Left ventricle myocardium inferior (tissue), 1 donor: ENCODE measurements at regions not wholly inside any gene's neighbourhood (a gene's known extent, or its start where the extent isn't known, plus 50 kb on each side); places are given as distances from the start of the nearest gene placed in this dataset.

Source experiments
- DNase-seq: peaks from one replicate; pipeline ENCODE4 v3.0.0-alpha.2; 2020
- H3K27ac ChIP-seq: fragments of 200-600 bp; replicated peaks from 2 replicates; pipeline ENCODE4 v1.8.0; 2021
- H3K27me3 ChIP-seq: fragments of 200-600 bp; 2 replicates; pipeline ENCODE4 v1.8.0; 2021; ENCODE audit warnings: low read depth
- H3K36me3 ChIP-seq: fragments of 200-600 bp; 2 replicates; pipeline ENCODE4 v1.8.0; 2021
- H3K4me1 ChIP-seq: fragments of 200-600 bp; 2 replicates; pipeline ENCODE4 v1.8.0; 2021
- H3K4me3 ChIP-seq: fragments of 200-600 bp; 2 replicates; pipeline ENCODE4 v1.8.0; 2021; ENCODE audit warnings: mild to moderate bottlenecking, moderate library complexity
- H3K9me3 ChIP-seq: fragments of 200-600 bp; replicated peaks from 2 replicates; pipeline ENCODE4 v1.8.0; 2021
- intact Hi-C: fragments of 100-400 bp; cut with micrococcal nuclease; formaldehyde crosslinking; loops from one replicate; pipeline ENCODE4 v1.11.0; 2022
- TF ChIP-seq, protein P1 (sequence below): fragments of 200-600 bp; IDR thresholded peaks from 2 replicates; pipeline ENCODE4 v1.8.0; 2021; ENCODE audit warnings: antibody characterized with exemption, mild to moderate bottlenecking, borderline replicate concordance
- donor health status: DM: no; HTN: yes; CAD: no; lungs with severe emphysema.

DNA sequence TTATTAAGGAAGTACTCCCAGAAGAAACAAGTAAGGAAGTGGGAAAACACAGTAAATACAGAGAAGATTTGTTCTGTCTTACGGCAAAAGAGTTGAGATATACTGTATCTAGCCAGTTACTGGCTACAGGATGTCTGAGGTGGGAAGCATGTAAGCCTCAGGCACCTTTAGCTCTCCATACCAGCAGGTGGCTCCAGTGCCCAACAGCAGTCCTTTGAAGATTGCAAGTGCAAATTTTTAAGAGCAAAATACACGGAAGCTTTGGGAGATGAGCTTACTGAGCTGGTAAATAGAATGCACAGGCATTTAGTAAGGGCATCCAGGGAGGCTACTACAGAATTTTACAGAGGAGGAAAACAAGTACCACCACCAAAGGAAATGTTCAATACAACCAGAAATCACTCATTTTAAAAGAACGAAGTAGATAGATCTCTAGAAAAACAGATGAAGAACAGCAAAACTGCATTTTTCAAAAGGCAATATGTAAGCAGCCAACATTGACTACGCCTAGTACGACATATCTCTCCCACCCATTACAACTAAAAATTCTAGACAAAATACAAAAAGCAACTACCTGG, 57.9 kb upstream of the VSTM2B start:
- Histone ChIP-seq H3K27me3 (peaks cover 7% of the 10 kb centered on the region), H3K9me3 (peaks cover 21% of the 10 kb centered on the region), H3K4me3 (no peak overlapping the region), H3K4me1 (no peaks in the 10 kb centered on the region), H3K36me3 (no peaks in the 10 kb centered on the region), H3K27ac (no peak overlapping the region)
- TF ChIP-seq, protein P1, sequence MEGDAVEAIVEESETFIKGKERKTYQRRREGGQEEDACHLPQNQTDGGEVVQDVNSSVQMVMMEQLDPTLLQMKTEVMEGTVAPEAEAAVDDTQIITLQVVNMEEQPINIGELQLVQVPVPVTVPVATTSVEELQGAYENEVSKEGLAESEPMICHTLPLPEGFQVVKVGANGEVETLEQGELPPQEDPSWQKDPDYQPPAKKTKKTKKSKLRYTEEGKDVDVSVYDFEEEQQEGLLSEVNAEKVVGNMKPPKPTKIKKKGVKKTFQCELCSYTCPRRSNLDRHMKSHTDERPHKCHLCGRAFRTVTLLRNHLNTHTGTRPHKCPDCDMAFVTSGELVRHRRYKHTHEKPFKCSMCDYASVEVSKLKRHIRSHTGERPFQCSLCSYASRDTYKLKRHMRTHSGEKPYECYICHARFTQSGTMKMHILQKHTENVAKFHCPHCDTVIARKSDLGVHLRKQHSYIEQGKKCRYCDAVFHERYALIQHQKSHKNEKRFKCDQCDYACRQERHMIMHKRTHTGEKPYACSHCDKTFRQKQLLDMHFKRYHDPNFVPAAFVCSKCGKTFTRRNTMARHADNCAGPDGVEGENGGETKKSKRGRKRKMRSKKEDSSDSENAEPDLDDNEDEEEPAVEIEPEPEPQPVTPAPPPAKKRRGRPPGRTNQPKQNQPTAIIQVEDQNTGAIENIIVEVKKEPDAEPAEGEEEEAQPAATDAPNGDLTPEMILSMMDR = no peak
- intact Hi-C loops = no loop called here
- DNase-seq = no peak

DNA sequence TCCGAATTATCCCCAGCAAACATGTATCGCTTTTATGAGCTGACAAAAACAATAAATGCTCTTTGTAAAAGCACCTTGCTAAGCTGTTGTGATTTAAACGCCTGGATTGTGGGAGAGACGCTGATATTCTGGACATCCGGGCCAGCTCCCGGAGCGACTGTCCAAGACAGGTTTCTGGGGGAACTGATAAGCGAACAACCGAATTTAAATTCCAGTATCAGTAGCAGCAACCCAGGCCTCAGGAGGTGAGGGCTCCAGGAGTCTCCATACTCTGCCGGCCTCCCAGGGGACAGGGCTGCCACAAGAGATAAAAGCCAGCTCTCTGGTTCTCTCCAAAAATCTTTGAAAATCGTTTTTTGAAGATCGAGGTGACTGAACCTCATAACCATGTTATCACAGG, 50.3 kb upstream of the VSTM2B start:
- Histone ChIP-seq H3K4me1 (no peaks in the 10 kb centered on the region), H3K27me3 (peaks cover 67% of the 10 kb centered on the region), H3K27ac (no peak overlapping the region), H3K36me3 (no peaks in the 10 kb centered on the region), H3K9me3 (no peaks in the 10 kb centered on the region), H3K4me3 (no peak overlapping the region)
- TF ChIP-seq, protein P1 = no peak
- no peak for DNase-seq
- intact Hi-C loops = no loop called here
